Hepatic stellate cell (primary cell): ENCODE measurements at regions not wholly inside any gene's neighbourhood (a gene's known extent, or its start where the extent isn't known, plus 50 kb on each side); places are given as distances from the start of the nearest gene placed in this dataset.
"Not testable (repeated sequence)": the region's sequence is repeated elsewhere in the genome, so short reads cannot be mapped to it uniquely, and the experiment has no call there.

Experiments used
- DNase-seq: peaks from one replicate; pipeline ENCODE4 v3.0.0; 2011; ENCODE audit warnings: low spot score

DNA sequence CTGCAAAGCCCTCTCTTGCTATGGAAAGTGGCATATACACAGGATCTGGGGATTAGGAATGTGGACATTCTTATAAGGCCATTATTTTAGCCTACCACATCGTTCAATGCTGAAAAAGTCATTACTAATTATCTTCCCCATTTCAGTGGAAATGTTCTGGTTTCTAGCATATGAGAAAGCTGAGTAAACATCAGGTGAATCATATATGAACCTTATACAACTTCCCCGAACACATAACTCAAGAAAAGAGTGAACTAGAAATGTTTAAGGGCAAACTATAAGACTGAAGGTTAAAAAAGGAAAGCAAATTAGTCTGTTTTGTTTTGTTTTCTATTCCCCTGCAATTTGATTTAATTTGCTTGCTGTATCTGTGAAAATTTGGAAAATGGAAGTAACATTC is 62.5 kb upstream of the SEC22B start:
- DNase-seq: not testable (repeated sequence)

DNA sequence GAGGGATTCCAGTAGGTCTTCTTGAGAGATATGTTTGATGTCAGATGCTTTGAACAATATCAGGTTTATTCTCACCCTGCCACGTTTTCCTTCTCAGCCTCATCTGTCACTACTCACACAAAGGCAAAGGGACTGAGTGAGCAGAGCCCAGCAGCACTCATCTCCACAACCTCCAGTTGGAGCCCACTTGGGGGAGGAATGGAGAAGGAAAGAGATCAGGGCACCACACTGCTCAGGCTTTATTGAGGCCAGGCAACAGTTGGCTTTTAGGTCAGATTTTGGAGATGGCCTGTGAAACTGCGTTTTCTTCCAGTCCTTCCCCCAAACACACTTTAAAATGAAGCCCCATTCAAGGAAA is 57.3 kb upstream of the SEC22B start:
- DNase-seq: not testable (repeated sequence)

DNA sequence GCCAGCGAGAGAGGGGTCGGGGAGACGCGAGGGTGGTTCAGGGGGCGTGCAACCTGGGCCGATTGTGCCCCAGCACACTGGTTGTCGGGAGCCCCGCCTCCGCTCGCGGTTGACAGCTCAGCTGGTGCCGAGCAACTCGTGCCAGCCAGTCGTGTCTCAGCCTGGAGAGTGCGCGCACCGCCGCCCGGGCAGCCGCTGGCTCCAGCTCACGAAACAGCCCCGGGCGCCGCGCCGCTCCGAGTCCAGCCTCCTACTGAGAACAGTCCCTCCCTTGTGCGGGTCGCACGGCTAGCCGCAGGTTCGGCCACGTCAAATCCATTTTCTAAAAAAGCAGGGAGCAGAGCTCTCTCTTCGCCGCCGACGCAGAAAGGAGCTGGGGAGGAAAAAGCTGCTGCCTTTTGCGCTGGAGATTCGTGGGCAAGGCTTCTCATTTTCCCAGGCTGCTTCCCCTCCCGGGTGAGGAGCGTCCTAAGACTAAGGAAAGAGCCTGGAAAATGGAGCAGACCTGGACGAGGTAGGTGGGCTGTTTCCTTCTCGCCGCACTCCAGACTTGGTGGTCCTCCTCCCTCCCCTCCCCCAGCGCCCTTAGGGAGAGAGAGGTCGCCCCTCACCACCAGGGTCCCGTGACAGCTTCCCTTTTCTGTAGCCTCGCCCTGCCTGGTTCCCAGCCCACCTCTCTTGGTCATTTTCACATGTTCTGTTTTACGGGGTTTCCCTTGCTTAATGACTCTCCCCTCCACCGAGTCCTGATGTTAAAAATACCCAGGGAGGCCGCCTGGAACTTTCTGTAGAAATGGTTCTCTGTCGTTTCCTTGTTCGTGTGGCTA is 56.7 kb upstream of the SEC22B start:
- not testable (repeated sequence) for DNase-seq

DNA sequence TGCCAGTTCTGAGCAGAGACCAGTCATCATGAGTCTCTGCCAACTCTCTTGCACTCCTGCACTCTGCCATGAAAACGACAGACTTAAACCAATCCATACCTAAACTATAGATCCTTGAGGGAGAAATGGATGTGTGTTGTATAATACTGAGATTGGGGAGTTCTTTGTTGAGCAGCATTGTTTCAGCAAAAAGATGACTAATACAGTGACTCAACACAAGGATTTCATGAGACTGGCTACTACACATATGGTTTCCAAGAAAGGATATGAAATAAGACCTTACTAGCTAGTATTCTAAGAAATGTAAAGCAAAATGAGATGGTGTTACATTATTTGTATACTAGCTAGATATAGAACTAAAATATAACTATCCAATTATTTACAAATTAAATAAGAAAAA is 53.5 kb upstream of the SEC22B start:
- DNase-seq: not testable (repeated sequence)
